GM23338 (cell line): ENCODE measurements at regions not wholly inside any gene's neighbourhood (a gene's known extent, or its start where the extent isn't known, plus 50 kb on each side); places are given as distances from the start of the nearest gene placed in this dataset.

Experiments used
- ATAC-seq: fragments of 200-7000 bp; cut with Tn5 transposase; 3 replicates; pipeline ENCODE4 v1.9.1; 2020
- DNase-seq: peaks from one replicate; pipeline ENCODE4 v3.0.0-alpha.2; 2015; ENCODE audit warnings: low spot score
- H2AFZ ChIP-seq: fragments of 200-600 bp; sonication (generic); 2 replicates; pipeline ENCODE4 v1.8.0; 2016; ENCODE audit warnings: antibody characterized with exemption, mild to moderate bottlenecking, moderate library complexity
- H3F3A ChIP-seq: fragments of 200-600 bp; sonication (generic); replicated peaks from 2 replicates; pipeline ENCODE4 v1.8.0; 2017; ENCODE audit warnings: antibody characterized with exemption, mixed run types, low read depth
- H3K27ac ChIP-seq: fragments of 200-600 bp; sonication (generic); 2 replicates; pipeline ENCODE4 v1.6.1; 2016; ENCODE audit warnings: low read depth
- H3K27me3 ChIP-seq: fragments of 200-600 bp; sonication (generic); 2 replicates; pipeline ENCODE4 v1.8.0; 2016; ENCODE audit warnings: mild to moderate bottlenecking, mixed run types, moderate library complexity; ENCODE audit not compliant: insufficient read depth
- H3K36me3 ChIP-seq: fragments of 200-600 bp; sonication (generic); 2 replicates; pipeline ENCODE4 v1.8.0; 2016; ENCODE audit warnings: mild to moderate bottlenecking; ENCODE audit not compliant: insufficient read depth
- H3K4me1 ChIP-seq: fragments of 200-600 bp; sonication (generic); 2 replicates; pipeline ENCODE4 v1.8.0; 2016; ENCODE audit warnings: mild to moderate bottlenecking, moderate library complexity; ENCODE audit not compliant: insufficient read depth
- H3K4me2 ChIP-seq: fragments of 200-600 bp; sonication (generic); 2 replicates; pipeline ENCODE4 v1.7.1; 2017; ENCODE audit warnings: mixed run types
- H3K4me3 ChIP-seq: fragments of 200-600 bp; sonication (generic); 2 replicates; pipeline ENCODE4 v1.6.1; 2016; ENCODE audit warnings: mixed run types
- H3K79me2 ChIP-seq: fragments of 200-600 bp; sonication (generic); replicated peaks from 2 replicates; pipeline ENCODE4 v1.8.0; 2017; ENCODE audit warnings: mild to moderate bottlenecking; ENCODE audit not compliant: insufficient read depth
- H3K9me2 ChIP-seq: fragments of 200-600 bp; sonication (generic); 2 replicates; pipeline ENCODE4 v1.8.0; 2017; ENCODE audit not compliant: insufficient read depth
- H4K20me1 ChIP-seq: fragments of 200-600 bp; sonication (generic); replicated peaks from 2 replicates; pipeline ENCODE4 v1.8.0; 2017; ENCODE audit warnings: mild to moderate bottlenecking; ENCODE audit not compliant: insufficient read depth
- H3K27ac Mint-ChIP-seq: 2 replicates; pipeline ENCODE4 v1.8.0; 2020; ENCODE audit warnings: inconsistent platforms, mild to moderate bottlenecking, moderate library complexity, mixed read lengths
- H3K27me3 Mint-ChIP-seq: 3 replicates; pipeline ENCODE4 v1.8.0; 2022; ENCODE audit warnings: low read depth, mild to moderate bottlenecking, moderate library complexity, mixed read lengths, inconsistent platforms; ENCODE audit not compliant: insufficient read depth, poor library complexity
- H3K36me3 Mint-ChIP-seq: 3 replicates; pipeline ENCODE4 v1.8.0; 2021; ENCODE audit warnings: low read depth, mild to moderate bottlenecking, inconsistent platforms, moderate library complexity, mixed read lengths
- H3K4me1 Mint-ChIP-seq: 3 replicates; pipeline ENCODE4 v1.8.0; 2020; ENCODE audit warnings: mild to moderate bottlenecking, inconsistent platforms, mixed read lengths
- H3K4me3 Mint-ChIP-seq: 3 replicates; pipeline ENCODE4 v1.8.0; 2021; ENCODE audit warnings: moderate library complexity, mild to moderate bottlenecking, inconsistent platforms, mixed read lengths
- H3K9me3 Mint-ChIP-seq: 3 replicates; pipeline ENCODE4 v1.8.0; 2020; ENCODE audit warnings: moderate library complexity, mild to moderate bottlenecking, inconsistent platforms, mixed read lengths
- CREB1 ChIP-seq: fragments of 250-450 bp; sonication (Bioruptor Pico); IDR thresholded peaks from 2 replicates; pipeline ENCODE4 v1.5.0; 2020; ENCODE audit warnings: low read depth, mild to moderate bottlenecking, moderate library complexity
- CTCF ChIP-seq, 2 experiments: fragments of 200-600 bp in 1 of 2; sonication (generic) in 1 of 2; conservative IDR thresholded peaks; 2 replicates each; pipeline versions ENCODE4 v1.5.1 to v1.6.1; 2016 to 2017; ENCODE audit warnings: antibody characterized with exemption in 2 of 2, low read depth in 2 of 2, mild to moderate bottlenecking in 2 of 2, moderate library complexity in 1 of 2
- ETS1 ChIP-seq: IDR thresholded peaks from 2 replicates; pipeline ENCODE4 v1.6.1; 2016; ENCODE audit warnings: antibody characterized with exemption
- EZH2 ChIP-seq: fragments of 200-600 bp; sonication (generic); IDR thresholded peaks from one replicate; pipeline ENCODE4 v1.8.0; 2017; ENCODE audit warnings: antibody characterized with exemption, mild to moderate bottlenecking, low read depth; ENCODE audit not compliant: unreplicated experiment
- EZH2phosphoT487 ChIP-seq: fragments of 200-600 bp; sonication (generic); IDR thresholded peaks from one replicate; pipeline ENCODE4 v1.8.1; 2018; ENCODE audit warnings: antibody characterized with exemption; ENCODE audit not compliant: unreplicated experiment
- JUNB ChIP-seq: IDR thresholded peaks from one replicate; pipeline ENCODE4 v1.6.1; 2016; ENCODE audit warnings: antibody characterized with exemption; ENCODE audit not compliant: unreplicated experiment
- NANOG ChIP-seq: IDR thresholded peaks from 2 replicates; pipeline ENCODE4 v1.6.1; 2016; ENCODE audit warnings: antibody characterized with exemption, borderline replicate concordance
- POLR2AphosphoS5 ChIP-seq: IDR thresholded peaks from 2 replicates; pipeline ENCODE4 v1.6.1; 2016; ENCODE audit warnings: antibody characterized with exemption, low read depth
- REST ChIP-seq: IDR thresholded peaks from one replicate; pipeline ENCODE4 v1.6.1; 2018; ENCODE audit warnings: antibody characterized with exemption; ENCODE audit not compliant: unreplicated experiment
- STAT1 ChIP-seq: IDR thresholded peaks from one replicate; pipeline ENCODE4 v1.6.1; 2016; ENCODE audit warnings: antibody characterized with exemption; ENCODE audit not compliant: unreplicated experiment
- ZNF114 ChIP-seq: fragments of 250-450 bp; sonication (Bioruptor Pico); IDR thresholded peaks from 2 replicates; pipeline ENCODE4 v1.5.0; 2020; ENCODE audit warnings: mild to moderate bottlenecking, moderate library complexity
- ZNF331 ChIP-seq: fragments of 250-450 bp; sonication (Bioruptor Pico); IDR thresholded peaks from 2 replicates; pipeline ENCODE4 v1.5.0; 2020; ENCODE audit warnings: low read depth, mild to moderate bottlenecking, moderate library complexity
- ZNF462 ChIP-seq: fragments of 250-450 bp; sonication (Bioruptor Pico); IDR thresholded peaks from 2 replicates; pipeline ENCODE4 v1.5.0; 2020; ENCODE audit warnings: mild to moderate bottlenecking, moderate library complexity

- TF ChIP-seq EZH2 (no peak), ZNF331 (CRISPR knock-in tag) (no peak), STAT1 (no peak), CREB1 (CRISPR knock-in tag) (no peak)
Observed at GRCh38 chr17:31753011-31753410, 106.0 kb downstream of the COPRS start (continued).

- no peaks in the 10 kb centered on the region; the same call in 2 of the 3 replicates for H3K4me1 Mint-ChIP-seq
- H2AFZ ChIP-seq, result no peak overlapping the region
- H3K9me2 ChIP-seq, result no peaks in the 10 kb centered on the region
- H4K20me1 ChIP-seq, result no peaks in the 10 kb centered on the region
- no peaks in the 10 kb centered on the region for H3K27me3 ChIP-seq
- H3K36me3 ChIP-seq, result no peaks in the 10 kb centered on the region
- no peak for DNase-seq
- no peaks in the 10 kb centered on the region for H3K4me1 ChIP-seq
- no peak for ATAC-seq
- no peak overlapping the region for H3K4me3 Mint-ChIP-seq
- H3F3A ChIP-seq, result no peaks in the 10 kb centered on the region
- H3K36me3 Mint-ChIP-seq, result no peaks in the 10 kb centered on the region
- TF ChIP-seq JUNB (no peak), STAT1 (no peak), ETS1 (no peak), CTCF (conservative IDR thresholded peaks at IDR 0.05; ENCODE audit: low read depth in 2 of 2) (no peak), ZNF331 (CRISPR knock-in tag) (no peak), NANOG (no peak), EZH2 (no peak), EZH2phosphoT487 (no peak), ZNF114 (CRISPR knock-in tag) (no peak), REST (no peak), POLR2AphosphoS5 (no peak), CREB1 (CRISPR knock-in tag) (no peak), ZNF462 (CRISPR knock-in tag) (no peak)
- H3K79me2 ChIP-seq, result no peaks in the 10 kb centered on the region
- no peak overlapping the region for H3K4me3 ChIP-seq
- H3K27ac ChIP-seq, result no peak overlapping the region
- no peak overlapping the region for H3K4me2 ChIP-seq
- peaks cover 4% of the 10 kb centered on the region for H3K27me3 Mint-ChIP-seq
- no peaks in the 10 kb centered on the region for H3K9me3 Mint-ChIP-seq
- no peak overlapping the region for H3K27ac Mint-ChIP-seq
Observed at GRCh38 chr17:31752584-31752983, 106.5 kb downstream of the COPRS start.
